ENCODE measurements at regions not wholly inside any gene's neighbourhood (a gene's known extent, or its start where the extent isn't known, plus 50 kb on each side); places are given as distances from the start of the nearest gene placed in this dataset.
"Not testable (repeated sequence)": the region's sequence is repeated elsewhere in the genome, so short reads cannot be mapped to it uniquely, and the experiment has no call there.

DNA sequence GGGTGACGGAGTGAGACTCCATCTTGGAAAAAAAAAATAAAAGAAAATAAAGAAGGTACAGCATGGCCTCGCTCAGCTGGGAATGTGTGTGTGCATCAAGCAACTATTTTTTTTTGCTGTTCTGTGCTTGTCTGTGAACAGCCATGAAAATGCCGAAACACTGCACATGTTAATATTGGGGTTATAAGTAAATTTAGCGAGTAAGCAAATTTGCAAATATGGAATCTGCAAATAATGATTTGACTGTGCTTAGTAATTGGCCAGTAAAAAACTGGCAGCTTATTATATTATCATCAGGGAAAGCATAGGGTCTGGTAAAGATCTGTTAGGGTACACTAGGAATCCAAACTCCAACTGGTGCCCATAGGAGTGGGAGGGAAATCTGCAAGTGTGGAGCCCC lies 278.1 kb upstream of the KLF4 start:
- no peak for DNase-seq
- H3K9me3 ChIP-seq: peaks cover 3% of the 10 kb centered on the region
- ATAC-seq: no peak
- no peaks in the 10 kb centered on the region for H3K36me3 ChIP-seq (ENCODE audit: insufficient read depth in 1 of 2, low read depth in 1 of 2)
- H3K4me3 ChIP-seq: no peak overlapping the region
- 94 to 97% (median 97%) methylated on average over 4 of the region's 4 CpGs for WGBS, 3 donors
- H3K27ac ChIP-seq: peak overlapping the region; percentile 67
- no peaks in the 10 kb centered on the region for H3K4me1 ChIP-seq
- intact Hi-C loops (cut with DNase I): no loop called here
- TF ChIP-seq, protein P1, sequence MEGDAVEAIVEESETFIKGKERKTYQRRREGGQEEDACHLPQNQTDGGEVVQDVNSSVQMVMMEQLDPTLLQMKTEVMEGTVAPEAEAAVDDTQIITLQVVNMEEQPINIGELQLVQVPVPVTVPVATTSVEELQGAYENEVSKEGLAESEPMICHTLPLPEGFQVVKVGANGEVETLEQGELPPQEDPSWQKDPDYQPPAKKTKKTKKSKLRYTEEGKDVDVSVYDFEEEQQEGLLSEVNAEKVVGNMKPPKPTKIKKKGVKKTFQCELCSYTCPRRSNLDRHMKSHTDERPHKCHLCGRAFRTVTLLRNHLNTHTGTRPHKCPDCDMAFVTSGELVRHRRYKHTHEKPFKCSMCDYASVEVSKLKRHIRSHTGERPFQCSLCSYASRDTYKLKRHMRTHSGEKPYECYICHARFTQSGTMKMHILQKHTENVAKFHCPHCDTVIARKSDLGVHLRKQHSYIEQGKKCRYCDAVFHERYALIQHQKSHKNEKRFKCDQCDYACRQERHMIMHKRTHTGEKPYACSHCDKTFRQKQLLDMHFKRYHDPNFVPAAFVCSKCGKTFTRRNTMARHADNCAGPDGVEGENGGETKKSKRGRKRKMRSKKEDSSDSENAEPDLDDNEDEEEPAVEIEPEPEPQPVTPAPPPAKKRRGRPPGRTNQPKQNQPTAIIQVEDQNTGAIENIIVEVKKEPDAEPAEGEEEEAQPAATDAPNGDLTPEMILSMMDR (IDR thresholded peaks at IDR 0.05): no peak
- H3K27me3 ChIP-seq (ENCODE audit: insufficient read depth in 3 of 3, low read length in 2 of 3): no peaks in the 10 kb centered on the region

DNA sequence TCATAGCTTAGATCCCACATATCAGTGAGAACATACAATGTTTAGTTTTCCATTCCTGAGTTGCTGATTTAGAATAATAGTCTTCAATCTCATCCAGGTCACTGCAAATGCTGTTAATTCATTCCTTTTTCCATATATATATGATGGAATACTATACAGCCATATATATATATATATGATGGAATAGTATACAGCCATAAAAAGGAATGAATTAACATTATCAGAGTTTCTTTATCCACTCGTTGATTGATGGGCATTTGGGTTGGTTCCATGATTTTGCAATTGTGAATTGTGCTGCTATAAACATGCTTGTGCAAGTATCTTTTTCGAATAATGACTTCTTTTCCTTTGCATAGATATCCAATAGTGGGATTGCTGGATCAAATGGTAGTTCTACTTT lies 273.9 kb upstream of the KLF4 start:
- H3K4me3 ChIP-seq; H3K4me1 ChIP-seq; DNase-seq; H3K36me3 ChIP-seq (ENCODE audit: insufficient read depth in 1 of 2, low read depth in 1 of 2); ATAC-seq; intact Hi-C loops (cut with DNase I); H3K27me3 ChIP-seq (ENCODE audit: insufficient read depth in 3 of 3, low read length in 2 of 3); H3K9me3 ChIP-seq; H3K27ac ChIP-seq: not testable (repeated sequence)
- WGBS, 3 donors: 88 to 90% (median 90%) methylated on average over 2 of the region's 2 CpGs

DNA sequence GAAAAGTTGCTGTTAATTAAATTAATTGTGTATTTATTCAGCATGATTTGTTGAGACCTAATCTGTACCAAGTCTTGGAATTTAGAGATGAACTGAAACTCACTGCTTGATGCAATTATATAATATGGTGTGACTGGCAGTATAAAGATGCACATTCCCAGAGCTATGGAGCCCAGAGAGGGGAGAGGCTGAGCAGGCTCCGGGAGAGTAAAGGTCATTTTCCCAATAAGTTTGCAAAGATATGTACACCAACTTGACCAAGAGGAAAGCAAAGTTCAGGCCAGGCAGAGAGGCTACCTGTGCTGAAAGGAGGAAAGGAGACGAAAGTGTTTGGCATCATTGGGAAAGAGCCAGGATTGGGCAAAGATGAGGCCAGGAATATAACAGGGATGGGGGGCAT lies 271.7 kb upstream of the KLF4 start:
- 76 to 90% (median 86%) methylated on average over 2 of the region's 2 CpGs for WGBS, 3 donors
- Histone ChIP-seq H3K27ac (no peak overlapping the region), H3K27me3 (ENCODE audit: insufficient read depth in 3 of 3, low read length in 2 of 3) (no peaks in the 10 kb centered on the region), H3K4me3 (no peak overlapping the region), H3K9me3 (peaks cover 3% of the 10 kb centered on the region), H3K36me3 (ENCODE audit: insufficient read depth in 1 of 2, low read depth in 1 of 2) (no peaks in the 10 kb centered on the region), H3K4me1 (no peaks in the 10 kb centered on the region)
- TF ChIP-seq, protein P1 (IDR thresholded peaks at IDR 0.05): no peak
- DNase-seq (no peak), ATAC-seq (no peak)
- intact Hi-C loops (cut with DNase I): no loop called here

GRCh38 chr9:107760469-107761242 lies 271.1 kb upstream of the KLF4 start:
- peak in 3 of 4 donors; percentile 15 to 36 (median 31) for ATAC-seq
- no peak overlapping the region for H3K27ac ChIP-seq

DNA sequence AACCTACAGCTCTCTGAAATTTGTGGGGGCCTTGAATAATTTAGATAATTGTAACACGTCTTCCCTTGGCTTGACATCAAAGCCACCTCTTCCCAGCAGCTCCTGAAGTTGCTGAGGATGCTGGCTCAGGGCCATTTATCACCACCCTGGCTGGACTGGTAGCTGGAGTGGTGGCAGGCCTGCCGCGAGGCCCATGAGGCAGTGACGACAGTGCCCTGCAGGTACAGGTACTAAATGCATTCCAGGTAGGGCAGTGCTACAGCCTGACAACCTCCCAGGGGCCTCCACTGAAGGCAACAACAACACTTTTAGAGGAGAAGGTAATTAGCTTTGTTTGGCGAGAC lies 270.2 kb upstream of the KLF4 start:
- peaks cover 3% of the 10 kb centered on the region for H3K9me3 ChIP-seq
- no peaks in the 10 kb centered on the region for H3K36me3 ChIP-seq (ENCODE audit: insufficient read depth in 1 of 2, low read depth in 1 of 2)
- no peaks in the 10 kb centered on the region for H3K4me1 ChIP-seq
- TF ChIP-seq, protein P1 (IDR thresholded peaks at IDR 0.05): no peak
- 89 to 94% (median 93%) methylated on average over 5 of the region's 5 CpGs for WGBS, 3 donors
- intact Hi-C loops (cut with DNase I): loop anchor here (10.0 kb wide), 3 partner anchors 265 to 395 kb away; no protein-coding TSS in a partner anchor
- no peaks in the 10 kb centered on the region for H3K27me3 ChIP-seq (ENCODE audit: insufficient read depth in 3 of 3, low read length in 2 of 3)
- H3K4me3 ChIP-seq: no peak overlapping the region
- no peak for DNase-seq
- H3K27ac ChIP-seq: no peak overlapping the region
- ATAC-seq: no peak

More at GRCh38 chr9:107760469-107761242, 271.1 kb upstream of the KLF4 start:
- H3K9me3 ChIP-seq: peaks cover 3% of the 10 kb centered on the region
- intact Hi-C loops (cut with DNase I): no loop called here
- no peak overlapping the region for H3K4me3 ChIP-seq
- 67 to 74% (median 69%) methylated on average over 12 of the region's 12 CpGs for WGBS, 3 donors
- TF ChIP-seq, protein P1 (IDR thresholded peaks at IDR 0.05): no peak
- no peaks in the 10 kb centered on the region for H3K4me1 ChIP-seq
- no peaks in the 10 kb centered on the region for H3K36me3 ChIP-seq (ENCODE audit: insufficient read depth in 1 of 2, low read depth in 1 of 2)
- peak; percentile 40 to 63 for DNase-seq
- no peaks in the 10 kb centered on the region for H3K27me3 ChIP-seq (ENCODE audit: insufficient read depth in 3 of 3, low read length in 2 of 3)
